Mucosa of stomach (tissue), 1 donor: ENCODE measurements at regions not wholly inside any gene's neighbourhood (a gene's known extent, or its start where the extent isn't known, plus 50 kb on each side); places are given as distances from the start of the nearest gene placed in this dataset.

ENCODE experiments used
- H3K27me3 ChIP-seq: one replicate; pipeline ENCODE4 v1.7.0; 2013; ENCODE audit warnings: mild to moderate bottlenecking, low read length; ENCODE audit not compliant: control insufficient read depth, insufficient read depth
- H3K36me3 ChIP-seq: one replicate; pipeline ENCODE4 v1.7.0; 2013; ENCODE audit warnings: low read length; ENCODE audit not compliant: control insufficient read depth, insufficient read depth
- H3K4me1 ChIP-seq: one replicate; pipeline ENCODE4 v1.7.0; 2013; ENCODE audit warnings: mild to moderate bottlenecking, low read length; ENCODE audit not compliant: control insufficient read depth, insufficient read depth
- H3K4me3 ChIP-seq: one replicate; pipeline ENCODE4 v1.7.0; 2013; ENCODE audit warnings: low read length
- H3K9ac ChIP-seq: one replicate; pipeline ENCODE4 v1.7.0; 2013; ENCODE audit warnings: mild to moderate bottlenecking, low read length, moderate library complexity
- H3K9me3 ChIP-seq: one replicate; pipeline ENCODE4 v1.7.0; 2013; ENCODE audit warnings: mild to moderate bottlenecking, low read length, moderate library complexity; ENCODE audit not compliant: control insufficient read depth
- donor health status: Pancreatic carcinoma.

DNA sequence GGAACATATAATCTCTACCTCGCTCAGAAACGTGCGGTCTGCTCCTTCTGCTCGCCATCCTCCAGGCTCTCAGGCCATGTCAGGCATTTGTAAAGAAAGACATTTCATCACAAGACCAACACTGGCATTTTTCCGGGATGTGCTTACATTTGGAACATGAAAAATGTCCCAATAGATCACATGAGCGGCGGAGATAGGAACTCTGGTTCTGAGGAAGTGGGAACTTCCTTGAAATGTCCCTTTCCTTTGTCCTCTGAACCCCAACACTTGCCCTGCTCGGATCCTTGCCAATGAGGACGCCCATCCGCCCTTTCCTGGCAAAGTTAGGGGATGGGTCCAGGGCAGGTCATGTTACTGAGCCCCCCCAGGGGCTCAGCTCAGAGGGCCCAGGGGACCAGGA lies 130.5 kb downstream of the MAF start:
- H3K9ac ChIP-seq, result no peak overlapping the region
- no peaks in the 10 kb centered on the region for H3K27me3 ChIP-seq
- no peaks in the 10 kb centered on the region for H3K9me3 ChIP-seq

DNA sequence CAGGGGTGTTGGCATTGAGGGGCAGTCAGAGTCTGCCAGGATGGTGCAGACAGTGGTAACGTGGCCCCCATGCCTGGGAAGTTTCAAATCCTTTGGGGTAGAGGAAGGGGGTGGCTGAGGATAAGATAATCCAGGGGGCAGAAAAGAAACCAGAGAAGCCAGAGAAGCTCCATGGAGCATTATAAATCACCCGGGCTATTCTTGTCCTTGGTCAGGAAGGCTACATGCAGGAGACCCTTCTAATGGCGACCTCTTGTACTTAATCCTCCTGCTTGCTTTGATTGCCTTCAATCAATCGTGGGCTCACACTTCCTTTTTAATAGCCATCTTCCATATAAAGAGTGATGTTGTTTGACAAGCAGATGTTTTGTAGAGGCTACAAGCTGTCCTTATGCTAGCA lies 131.9 kb downstream of the MAF start:
- no peaks in the 10 kb centered on the region for H3K27me3 ChIP-seq
- no peak overlapping the region for H3K9ac ChIP-seq
- H3K36me3 ChIP-seq, result no peaks in the 10 kb centered on the region
- H3K4me1 ChIP-seq, result no peaks in the 10 kb centered on the region
- H3K9me3 ChIP-seq, result no peaks in the 10 kb centered on the region
- no peak overlapping the region for H3K4me3 ChIP-seq

More for the DNA sequence above, 130.5 kb downstream of the MAF start:
- Histone ChIP-seq H3K36me3 (no peaks in the 10 kb centered on the region), H3K4me3 (no peak overlapping the region), H3K4me1 (no peaks in the 10 kb centered on the region)

DNA sequence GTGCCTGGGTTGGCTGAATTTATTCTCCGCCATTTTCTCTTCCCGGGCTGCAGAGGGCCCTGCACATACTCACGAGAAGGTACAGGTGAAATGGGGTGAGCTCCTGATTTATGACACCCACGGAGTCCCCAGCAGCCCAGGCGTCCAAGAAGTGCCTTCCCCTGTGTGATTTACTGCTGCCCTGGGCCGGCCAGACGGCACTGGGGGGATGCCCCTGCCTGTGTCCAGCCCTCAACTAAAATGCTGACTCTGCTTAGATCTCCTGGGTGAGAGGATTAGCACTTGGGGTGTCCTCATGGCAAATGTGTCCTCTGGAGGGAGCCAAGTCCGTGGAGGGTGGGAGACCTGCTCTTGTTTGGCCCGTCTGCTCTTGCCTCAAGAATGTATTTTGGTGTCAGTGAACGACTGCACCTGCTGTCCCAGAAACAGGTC lies 132.4 kb downstream of the MAF start:
- Histone ChIP-seq H3K36me3 (no peaks in the 10 kb centered on the region), H3K4me3 (no peak overlapping the region), H3K27me3 (no peaks in the 10 kb centered on the region), H3K9me3 (no peaks in the 10 kb centered on the region), H3K4me1 (no peaks in the 10 kb centered on the region), H3K9ac (no peak overlapping the region)

- Histone ChIP-seq H3K9ac (no peak overlapping the region), H3K9me3 (no peaks in the 10 kb centered on the region), H3K36me3 (no peaks in the 10 kb centered on the region), H3K4me1 (no peaks in the 10 kb centered on the region), H3K4me3 (no peak overlapping the region), H3K27me3 (no peaks in the 10 kb centered on the region)
Measured at GRCh38 chr16:79466111-79466510, 134.4 kb downstream of the MAF start.

DNA sequence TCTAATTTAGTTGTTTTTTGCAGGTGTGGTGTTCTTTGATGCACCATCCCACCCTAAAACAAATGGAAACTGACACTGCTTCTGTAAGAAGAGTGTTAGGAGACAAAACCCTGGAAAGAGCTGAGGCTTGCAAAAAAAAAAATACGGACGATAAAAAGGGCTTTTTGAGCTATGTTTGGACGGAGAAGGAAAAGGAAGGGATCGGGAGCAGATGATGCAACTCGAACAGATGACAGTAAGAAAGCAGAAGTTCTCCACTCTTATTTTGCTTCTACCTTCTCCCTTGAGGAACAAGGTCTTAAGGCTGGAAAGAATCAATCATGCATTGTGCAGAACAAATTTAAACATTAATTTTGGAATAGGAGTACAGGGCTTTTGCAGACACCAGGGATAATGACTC lies 136.7 kb downstream of the MAF start:
- H3K9ac ChIP-seq, result no peak overlapping the region

GRCh38 chr16:79456036-79456435 lies 144.5 kb downstream of the MAF start:
- no peaks in the 10 kb centered on the region for H3K4me1 ChIP-seq
- no peaks in the 10 kb centered on the region for H3K27me3 ChIP-seq
- no peaks in the 10 kb centered on the region for H3K9me3 ChIP-seq
- no peak overlapping the region for H3K9ac ChIP-seq
- H3K36me3 ChIP-seq, result no peaks in the 10 kb centered on the region
- H3K4me3 ChIP-seq, result no peak overlapping the region

More for the DNA sequence above, 136.7 kb downstream of the MAF start:
- Histone ChIP-seq H3K4me3 (no peak overlapping the region), H3K36me3 (no peaks in the 10 kb centered on the region), H3K9me3 (no peaks in the 10 kb centered on the region), H3K4me1 (no peaks in the 10 kb centered on the region), H3K27me3 (no peaks in the 10 kb centered on the region)

DNA sequence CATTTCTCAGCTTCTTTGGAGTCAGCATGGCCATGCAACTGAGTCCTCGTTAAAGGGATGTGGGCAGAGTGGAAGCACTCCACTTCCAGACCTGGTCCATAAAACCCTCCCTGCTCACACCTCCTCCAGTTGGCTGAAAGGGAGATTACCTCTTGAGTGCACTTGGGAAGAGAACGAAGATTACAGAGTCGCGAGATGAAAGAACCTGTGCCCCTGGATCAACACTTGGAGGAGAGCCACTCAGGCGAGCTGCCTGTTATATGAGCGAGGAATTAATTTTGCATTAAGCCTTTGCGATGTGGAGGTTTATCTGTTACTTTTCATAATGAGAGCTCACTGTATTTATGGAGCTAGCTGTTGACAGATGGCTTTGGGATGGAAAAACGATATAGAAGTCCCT lies 147.9 kb downstream of the MAF start:
- Histone ChIP-seq H3K36me3 (no peaks in the 10 kb centered on the region), H3K4me3 (no peak overlapping the region), H3K9ac (no peak overlapping the region), H3K4me1 (no peaks in the 10 kb centered on the region), H3K27me3 (no peaks in the 10 kb centered on the region), H3K9me3 (no peaks in the 10 kb centered on the region)

DNA sequence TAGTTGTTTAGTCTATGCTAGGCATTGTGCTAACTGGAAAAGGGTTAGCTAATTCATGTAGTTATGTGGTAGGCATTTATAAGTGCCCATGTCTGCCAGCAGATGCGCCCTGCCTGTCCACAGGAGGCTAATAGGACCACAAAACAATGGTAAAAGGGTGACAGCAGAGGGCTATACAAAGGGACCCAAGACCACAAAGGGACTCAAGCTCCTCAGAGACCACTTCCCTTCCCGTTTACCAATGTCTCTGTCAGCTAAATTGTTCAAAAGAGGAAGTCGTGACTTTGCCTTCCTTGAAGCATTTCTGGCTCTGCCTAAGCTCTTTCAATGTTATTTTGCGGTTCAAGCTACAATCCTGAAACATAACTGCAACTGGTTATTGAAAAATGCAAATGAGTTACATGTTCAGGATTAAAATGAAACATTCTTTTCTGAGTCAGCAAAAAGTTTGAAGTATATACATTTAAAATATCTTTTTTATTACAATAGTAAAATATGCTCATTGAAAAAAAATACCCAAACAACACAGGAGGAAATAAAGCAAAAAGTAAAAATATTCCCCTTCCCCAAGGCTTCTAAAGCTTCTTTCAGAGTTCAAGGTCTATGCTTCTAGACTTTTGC lies 149.2 kb downstream of the MAF start:
- H3K27me3 ChIP-seq, result no peaks in the 10 kb centered on the region
- no peak overlapping the region for H3K4me3 ChIP-seq

GRCh38 chr16:79449900-79450299 lies 150.6 kb downstream of the MAF start:
- no peaks in the 10 kb centered on the region for H3K9me3 ChIP-seq
- H3K4me3 ChIP-seq, result no peak overlapping the region
- no peak overlapping the region for H3K9ac ChIP-seq
- H3K27me3 ChIP-seq, result no peaks in the 10 kb centered on the region
- no peaks in the 10 kb centered on the region for H3K36me3 ChIP-seq
- H3K4me1 ChIP-seq, result no peaks in the 10 kb centered on the region

More for the DNA sequence above, 149.2 kb downstream of the MAF start:
- Histone ChIP-seq H3K9me3 (no peaks in the 10 kb centered on the region), H3K4me1 (no peaks in the 10 kb centered on the region), H3K36me3 (no peaks in the 10 kb centered on the region), H3K9ac (no peak overlapping the region)

DNA sequence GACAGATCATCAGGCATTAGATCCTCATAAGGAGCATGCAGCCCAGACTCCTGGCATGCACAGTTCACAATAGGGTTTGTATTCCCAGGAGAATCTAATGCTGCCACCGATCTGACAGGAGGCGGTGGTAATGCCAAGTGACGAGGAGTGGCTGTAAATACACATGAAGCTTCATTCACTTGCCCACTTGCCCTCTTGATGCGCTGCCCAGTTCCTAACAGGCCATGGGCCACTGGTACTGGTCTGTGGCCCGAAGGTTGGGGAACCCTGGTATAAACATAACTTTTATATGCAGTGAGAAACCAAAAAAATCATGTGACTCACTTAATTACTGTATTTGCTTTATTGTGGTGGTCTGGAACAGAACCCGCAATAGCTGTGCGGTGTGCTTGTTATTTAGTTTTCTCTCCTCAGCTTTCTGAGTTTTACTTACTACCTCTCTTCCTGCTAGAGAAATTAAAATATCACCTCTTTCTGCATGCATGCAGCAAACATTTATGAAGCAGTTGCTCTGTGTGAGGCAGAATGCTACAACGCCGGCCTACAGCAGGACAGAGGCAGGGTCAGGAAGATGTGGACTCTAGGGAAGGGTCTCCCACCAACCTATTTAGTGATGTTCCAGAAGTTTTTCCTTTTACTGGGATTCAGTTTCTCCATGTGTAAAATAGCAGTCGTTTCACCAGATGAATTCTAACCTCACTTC lies 151.3 kb downstream of the MAF start:
- no peak overlapping the region for H3K9ac ChIP-seq
- no peak overlapping the region for H3K4me3 ChIP-seq
- H3K27me3 ChIP-seq, result no peaks in the 10 kb centered on the region
- no peaks in the 10 kb centered on the region for H3K4me1 ChIP-seq
- H3K36me3 ChIP-seq, result no peaks in the 10 kb centered on the region
- H3K9me3 ChIP-seq, result no peaks in the 10 kb centered on the region

DNA sequence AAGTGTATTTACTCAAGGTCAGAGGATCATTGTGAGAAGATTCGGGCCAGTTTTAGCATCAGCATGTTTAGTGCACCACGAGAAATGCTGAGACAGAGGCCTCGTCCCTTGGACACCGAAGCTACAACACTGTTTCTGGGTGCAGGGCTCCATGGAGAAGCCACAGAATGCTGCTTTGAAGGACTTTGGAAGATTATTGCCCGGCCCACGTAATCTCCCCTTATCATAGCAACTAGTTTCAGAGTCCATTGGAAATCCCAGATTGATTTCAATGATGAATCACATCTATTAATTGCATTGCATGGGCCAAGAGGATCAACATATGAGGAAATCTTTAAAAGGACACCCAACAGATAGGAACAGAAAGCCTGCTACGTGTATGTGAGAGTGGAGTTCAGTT lies 156.0 kb downstream of the MAF start:
- Histone ChIP-seq H3K36me3 (no peaks in the 10 kb centered on the region), H3K27me3 (no peaks in the 10 kb centered on the region), H3K4me1 (no peaks in the 10 kb centered on the region), H3K4me3 (no peak overlapping the region), H3K9ac (no peak overlapping the region), H3K9me3 (no peaks in the 10 kb centered on the region)

GRCh38 chr16:79439901-79440300 lies 160.6 kb downstream of the MAF start:
- no peaks in the 10 kb centered on the region for H3K36me3 ChIP-seq
- no peaks in the 10 kb centered on the region for H3K9me3 ChIP-seq
- no peak overlapping the region for H3K9ac ChIP-seq
- no peaks in the 10 kb centered on the region for H3K27me3 ChIP-seq
- no peak overlapping the region for H3K4me3 ChIP-seq
- no peaks in the 10 kb centered on the region for H3K4me1 ChIP-seq
